Left kidney (tissue), 1 donor: ENCODE measurements at regions not wholly inside any gene's neighbourhood (a gene's known extent, or its start where the extent isn't known, plus 50 kb on each side); places are given as distances from the start of the nearest gene placed in this dataset.
"Not testable (repeated sequence)": the region's sequence is repeated elsewhere in the genome, so short reads cannot be mapped to it uniquely, and the experiment has no call there.

Experiments
- DNase-seq: peaks from one replicate; pipeline ENCODE4 v3.0.0-alpha.2; 2013

- DNase-seq = no peak
Measured at GRCh38 chr5:143527808-143528207, 124.3 kb upstream of the NR3C1 start.

- DNase-seq = no peak
Measured at GRCh38 chr5:143525176-143525575, 121.7 kb upstream of the NR3C1 start.

DNA sequence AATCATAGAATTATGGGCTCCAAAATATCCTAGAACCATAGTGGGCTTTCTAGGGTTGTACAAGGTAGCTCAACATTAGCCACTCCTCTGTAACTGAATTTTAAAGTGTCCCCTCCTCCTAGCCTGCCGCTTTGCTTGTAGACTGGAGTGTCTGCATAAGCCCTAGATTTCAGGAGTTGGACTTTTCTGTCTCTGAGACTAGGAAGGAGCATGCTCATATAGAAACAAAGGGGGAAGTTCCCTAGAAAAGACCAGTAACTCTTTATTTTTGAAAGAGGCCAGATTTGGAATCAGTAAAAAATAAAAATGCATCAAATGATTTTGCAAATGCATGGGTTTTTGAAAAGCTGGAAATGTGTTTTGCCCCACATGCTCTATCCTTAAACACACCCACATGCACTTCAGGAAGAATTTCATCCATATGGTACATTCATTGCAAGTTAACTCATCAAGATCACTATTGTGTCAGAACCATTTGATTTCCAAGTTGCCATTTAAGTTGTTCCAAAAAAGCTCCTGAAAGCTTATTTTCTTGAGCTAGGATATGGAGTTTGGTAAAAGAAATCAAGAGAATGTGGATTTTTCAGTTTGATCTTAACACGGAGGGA lies 121.0 kb upstream of the NR3C1 start:
- no peak for DNase-seq

DNA sequence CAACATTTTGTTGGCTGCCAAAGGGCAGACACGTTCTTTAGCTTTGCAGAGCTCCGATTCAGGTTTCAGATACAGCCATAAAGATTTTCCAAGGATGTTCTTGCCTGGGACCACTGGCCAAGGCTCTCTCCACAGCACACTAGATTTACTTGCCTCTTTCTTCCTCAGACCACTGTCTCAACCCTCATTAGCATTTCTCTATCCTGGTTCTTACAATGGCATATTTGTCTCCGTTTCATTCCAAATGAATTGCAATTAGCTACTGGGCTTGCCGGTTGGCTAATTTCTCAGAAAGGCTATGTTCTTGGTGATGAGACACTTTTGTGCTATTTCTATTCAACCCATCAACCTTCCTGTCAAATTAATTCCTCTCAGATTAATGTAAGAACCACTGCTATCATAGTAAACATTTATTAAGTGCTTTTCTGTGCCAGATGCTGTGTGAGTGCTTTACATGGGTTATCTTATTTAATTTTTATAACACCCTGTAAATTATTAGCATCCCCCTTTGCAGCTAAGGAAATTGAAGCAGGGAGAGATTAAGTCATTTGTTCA lies 118.4 kb upstream of the NR3C1 start:
- DNase-seq = no peak

GRCh38 chr5:143521141-143521540 lies 117.7 kb upstream of the NR3C1 start:
- no peak for DNase-seq

DNA sequence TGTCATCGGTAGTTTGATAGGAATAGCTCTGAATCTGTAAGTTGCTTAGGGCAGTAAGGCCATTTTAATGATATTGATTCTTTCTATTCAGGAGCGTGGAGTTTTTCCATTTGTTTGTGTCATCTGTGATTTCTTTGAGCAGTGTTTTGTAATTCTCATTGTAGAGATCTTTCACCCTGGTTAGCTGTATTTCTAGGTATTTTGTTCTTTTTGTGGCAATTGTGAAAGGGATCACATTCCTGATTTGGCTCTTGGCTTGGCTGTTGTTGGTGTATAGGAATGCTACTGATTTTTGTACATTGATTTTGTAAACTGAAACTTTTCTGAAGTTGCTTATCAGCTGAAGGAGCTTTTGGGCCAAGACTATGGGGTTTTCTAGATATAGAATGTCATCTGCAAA lies 115.7 kb upstream of the NR3C1 start:
- not testable (repeated sequence) for DNase-seq

GRCh38 chr5:143517824-143518223 lies 114.3 kb upstream of the NR3C1 start:
- not testable (repeated sequence) for DNase-seq

DNA sequence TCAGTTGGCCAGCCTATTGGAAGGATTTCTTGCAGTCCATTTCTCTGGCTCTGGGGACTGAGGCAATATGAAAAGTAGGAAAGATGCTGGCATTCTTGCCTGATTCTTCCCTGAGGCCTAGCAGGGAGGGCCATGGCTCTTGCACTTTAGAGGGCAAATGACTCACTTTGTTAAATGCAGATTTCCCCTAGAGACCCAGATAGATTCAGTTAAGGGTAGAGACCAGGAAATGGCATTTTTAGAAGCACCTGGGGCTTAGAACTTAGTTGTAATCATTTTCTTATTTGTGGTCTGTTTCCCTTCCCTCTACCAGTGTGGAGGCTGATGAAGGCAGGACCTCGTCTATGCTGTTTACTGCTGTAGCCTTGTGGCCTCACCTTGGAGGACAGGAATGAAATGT lies 112.8 kb upstream of the NR3C1 start:
- DNase-seq = no peak

- DNase-seq = no peak
Measured at GRCh38 chr5:143515829-143516228, 112.3 kb upstream of the NR3C1 start.

GRCh38 chr5:143514616-143515335 lies 111.3 kb upstream of the NR3C1 start:
- no peak for DNase-seq

GRCh38 chr5:143513720-143514119 lies 110.2 kb upstream of the NR3C1 start:
- DNase-seq = no peak

- no peak for DNase-seq
Measured at GRCh38 chr5:143511736-143512135, 108.2 kb upstream of the NR3C1 start.

DNA sequence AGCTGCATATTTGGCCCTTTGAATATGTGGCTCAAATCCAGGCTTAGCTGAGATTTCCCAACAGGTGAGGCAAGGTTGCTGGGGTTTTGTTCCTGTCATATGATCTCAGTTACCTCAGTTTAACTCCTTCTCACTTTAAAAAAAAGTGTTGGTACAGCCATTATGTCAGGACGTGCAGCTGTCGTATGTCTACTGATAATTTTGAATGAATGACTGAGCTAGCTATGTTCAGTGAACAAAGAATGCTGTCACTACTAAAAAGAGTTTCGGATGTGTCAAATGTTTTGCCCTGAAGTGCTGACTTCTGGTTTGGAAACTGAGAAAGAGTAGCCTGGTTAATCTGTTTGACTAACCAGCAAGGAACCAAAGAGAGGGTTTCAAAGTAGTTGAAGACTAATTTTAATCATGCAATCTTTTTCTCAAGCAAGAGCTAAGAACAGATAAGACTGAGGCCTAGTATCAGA lies 106.3 kb upstream of the NR3C1 start:
- no peak for DNase-seq

- DNase-seq = no peak
Measured at GRCh38 chr5:143506836-143507552, 103.5 kb upstream of the NR3C1 start.

- DNase-seq = no peak
Measured at GRCh38 chr5:143505934-143506333, 102.4 kb upstream of the NR3C1 start.

- no peak for DNase-seq
Measured at GRCh38 chr5:143505354-143505753, 101.9 kb upstream of the NR3C1 start.

DNA sequence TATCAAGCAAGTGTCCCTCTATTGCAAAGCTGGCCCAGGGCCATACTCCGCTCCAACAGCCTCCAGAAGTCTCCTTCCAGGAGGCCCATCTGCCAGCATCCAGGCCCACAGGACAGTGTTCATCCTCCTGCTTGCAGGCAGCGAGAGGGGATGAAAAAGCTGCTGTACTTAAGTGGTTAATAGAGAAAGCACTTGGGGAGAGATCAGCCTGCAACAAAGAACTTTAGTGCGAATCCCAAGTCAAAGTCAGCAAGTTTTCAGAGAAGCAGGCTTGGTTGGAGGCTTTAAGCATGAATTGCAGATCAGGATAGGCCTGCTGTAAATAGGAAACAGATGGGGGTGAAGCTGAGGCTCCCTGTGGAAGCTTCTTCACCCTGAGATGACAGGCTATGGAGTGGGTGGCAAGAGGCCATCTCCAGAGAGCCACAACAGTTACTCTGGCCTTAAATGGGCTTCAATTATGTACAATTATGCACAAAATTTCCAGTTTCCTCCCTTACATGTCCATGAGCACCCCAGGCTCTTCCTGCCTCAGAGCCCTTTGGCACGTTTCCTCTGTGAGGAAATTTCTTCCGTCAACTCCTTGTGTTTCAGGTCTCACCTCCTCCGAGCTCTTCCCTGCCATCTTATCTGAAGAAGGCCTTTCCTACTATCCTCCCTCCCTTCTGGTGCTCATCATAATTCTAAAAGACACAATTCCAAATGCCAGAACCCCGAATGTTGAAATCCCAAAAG lies 98.0 kb upstream of the NR3C1 start:
- no peak for DNase-seq

- no peak for DNase-seq
Measured at GRCh38 chr5:143499480-143500114, 96.1 kb upstream of the NR3C1 start.

- DNase-seq = no peak
Measured at GRCh38 chr5:143498821-143499220, 95.3 kb upstream of the NR3C1 start.

- DNase-seq = no peak
Measured at GRCh38 chr5:143497749-143498148, 94.3 kb upstream of the NR3C1 start.

DNA sequence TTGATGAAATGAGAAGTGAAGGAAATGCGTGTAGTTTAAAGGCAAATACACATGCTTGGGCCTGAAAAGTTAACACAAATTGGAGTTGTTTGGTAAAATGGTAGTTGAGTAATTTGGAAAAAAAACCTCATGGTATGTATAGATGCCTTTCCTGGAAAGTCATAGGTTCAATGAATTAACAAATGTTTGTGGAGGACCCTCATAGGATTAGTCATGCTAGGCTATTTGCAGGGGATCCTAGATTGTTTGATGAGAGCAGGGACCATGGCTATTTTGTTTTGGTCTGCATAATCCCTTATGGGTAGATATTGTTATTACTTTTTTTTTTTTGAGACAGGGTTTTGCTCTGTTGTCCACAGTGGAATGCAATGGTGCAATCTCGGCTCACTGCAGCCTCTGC lies 93.5 kb upstream of the NR3C1 start:
- DNase-seq = no peak

DNA sequence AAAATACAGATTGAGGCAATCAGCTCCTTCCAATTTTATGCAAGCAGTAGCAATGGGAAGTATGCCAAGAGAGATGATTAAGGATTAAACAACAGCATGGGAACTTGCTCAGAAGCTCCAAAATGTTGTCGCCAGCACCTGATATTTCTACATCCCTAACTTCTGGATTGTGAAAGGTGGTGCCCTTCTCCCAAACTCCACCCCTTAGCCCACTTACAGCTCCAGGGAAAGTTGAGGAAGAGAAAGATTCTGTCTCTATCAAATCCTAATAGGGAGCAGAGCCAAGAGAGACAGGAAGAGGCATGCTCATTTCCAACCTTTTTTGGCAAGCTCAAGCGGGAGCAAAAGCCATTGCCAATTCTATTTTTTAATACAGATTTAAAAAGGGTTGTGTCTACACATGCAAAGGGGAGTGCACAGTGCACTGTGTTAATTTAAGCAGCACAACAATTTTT lies 92.4 kb upstream of the NR3C1 start:
- DNase-seq = no peak
